Loucy (cell line): ENCODE measurements at regions not wholly inside any gene's neighbourhood (a gene's known extent, or its start where the extent isn't known, plus 50 kb on each side); places are given as distances from the start of the nearest gene placed in this dataset.

Source experiments
- EZH2phosphoT487 ChIP-seq: fragments of 200-600 bp; IDR thresholded peaks from 2 replicates; pipeline ENCODE4 v1.6.1; 2018; ENCODE audit warnings: antibody characterized with exemption, mild to moderate bottlenecking, moderate library complexity, borderline replicate concordance
- TF ChIP-seq, protein P1 (sequence below): fragments of 200-600 bp; sonication (generic); conservative IDR thresholded peaks from 2 replicates; pipeline ENCODE4 v1.5.1; 2014; ENCODE audit warnings: mild to moderate bottlenecking, antibody characterized with exemption, low read length

DNA sequence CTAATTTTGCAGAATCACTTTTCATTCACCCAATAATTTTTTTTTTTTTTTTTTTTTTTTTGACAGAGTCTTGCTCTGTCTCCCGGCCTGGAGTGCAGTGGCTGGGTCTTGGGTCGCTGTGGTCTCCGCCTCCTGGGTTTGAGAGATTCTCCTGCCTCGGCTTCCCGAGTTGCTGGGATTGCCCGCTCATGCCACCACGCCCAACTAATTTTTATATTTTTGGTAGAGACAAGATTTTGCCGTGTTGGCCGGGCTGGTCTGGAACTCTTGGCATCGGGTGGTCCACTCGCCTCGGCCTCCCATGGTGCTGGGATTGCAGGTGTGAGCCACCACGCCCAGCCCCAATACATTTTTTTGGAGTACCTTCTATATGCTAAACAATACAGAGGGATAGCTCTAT lies 1120.0 kb upstream of the ATXN8OS start:
- TF ChIP-seq, protein P1, sequence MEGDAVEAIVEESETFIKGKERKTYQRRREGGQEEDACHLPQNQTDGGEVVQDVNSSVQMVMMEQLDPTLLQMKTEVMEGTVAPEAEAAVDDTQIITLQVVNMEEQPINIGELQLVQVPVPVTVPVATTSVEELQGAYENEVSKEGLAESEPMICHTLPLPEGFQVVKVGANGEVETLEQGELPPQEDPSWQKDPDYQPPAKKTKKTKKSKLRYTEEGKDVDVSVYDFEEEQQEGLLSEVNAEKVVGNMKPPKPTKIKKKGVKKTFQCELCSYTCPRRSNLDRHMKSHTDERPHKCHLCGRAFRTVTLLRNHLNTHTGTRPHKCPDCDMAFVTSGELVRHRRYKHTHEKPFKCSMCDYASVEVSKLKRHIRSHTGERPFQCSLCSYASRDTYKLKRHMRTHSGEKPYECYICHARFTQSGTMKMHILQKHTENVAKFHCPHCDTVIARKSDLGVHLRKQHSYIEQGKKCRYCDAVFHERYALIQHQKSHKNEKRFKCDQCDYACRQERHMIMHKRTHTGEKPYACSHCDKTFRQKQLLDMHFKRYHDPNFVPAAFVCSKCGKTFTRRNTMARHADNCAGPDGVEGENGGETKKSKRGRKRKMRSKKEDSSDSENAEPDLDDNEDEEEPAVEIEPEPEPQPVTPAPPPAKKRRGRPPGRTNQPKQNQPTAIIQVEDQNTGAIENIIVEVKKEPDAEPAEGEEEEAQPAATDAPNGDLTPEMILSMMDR: no peak
- no peak for TF ChIP-seq EZH2phosphoT487
